ENCODE measurements at regions not wholly inside any gene's neighbourhood (a gene's known extent, or its start where the extent isn't known, plus 50 kb on each side); places are given as distances from the start of the nearest gene placed in this dataset.
A peak's percentile ranks its signal among the peaks of the same experiment; 100 is the strongest.

DNA sequence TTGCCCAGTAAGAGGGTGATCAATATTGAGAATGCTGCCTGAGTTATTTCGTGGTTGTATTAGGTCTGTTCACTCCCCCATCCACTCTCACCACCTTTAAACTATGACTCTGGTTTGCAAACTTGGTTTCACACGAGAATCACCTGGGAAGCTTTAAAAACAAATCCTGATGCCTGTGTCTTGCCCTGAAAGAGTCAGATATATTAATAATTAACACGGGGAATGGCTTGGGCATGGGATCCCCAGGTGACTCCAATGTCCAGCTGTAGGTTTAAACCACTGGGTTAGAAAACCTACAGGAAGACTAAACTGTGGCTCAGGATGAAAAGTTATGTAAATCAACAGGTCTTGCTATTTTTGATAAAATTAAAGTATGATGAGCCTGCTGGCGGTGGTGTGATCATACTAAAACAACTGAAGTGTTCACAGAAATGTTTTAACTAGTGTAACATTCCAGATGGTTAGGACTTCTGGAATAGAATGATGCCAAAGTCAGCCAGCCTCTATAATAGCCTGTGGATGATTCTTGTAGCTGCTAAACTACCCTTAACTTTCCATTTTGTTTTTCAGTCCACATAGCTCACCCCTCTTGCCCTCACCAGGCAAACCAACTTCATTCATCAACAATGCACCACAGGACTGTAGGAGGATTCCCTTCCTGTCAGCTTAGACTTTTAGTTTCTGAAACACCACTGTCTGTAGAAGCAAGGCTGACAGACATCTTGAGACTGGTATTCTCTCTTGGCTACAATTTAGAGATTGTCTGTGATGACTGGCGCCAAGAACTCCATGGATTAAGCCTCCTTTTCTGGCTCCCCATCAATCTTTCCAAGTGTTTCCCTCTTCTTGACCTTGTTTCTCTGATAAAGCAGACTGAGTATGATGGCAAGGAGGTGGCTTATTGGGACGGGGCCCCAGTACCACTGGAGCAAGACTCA lies 119.1 kb upstream of the ADAMTS9 start:
- Mint-ChIP-seq H3K9me3 (no peaks in the 10 kb centered on the region), H3K36me3 (ENCODE audit: low read depth) (no peaks in the 10 kb centered on the region), H3K27ac (peak overlapping the region; percentile 74 to 87 (median 74)), H3K4me3 (no peak overlapping the region), H3K4me1 (peaks cover 26% of the 10 kb centered on the region), H3K27me3 (ENCODE audit: low read depth) (no peaks in the 10 kb centered on the region)
- TF ChIP-seq, protein P1, sequence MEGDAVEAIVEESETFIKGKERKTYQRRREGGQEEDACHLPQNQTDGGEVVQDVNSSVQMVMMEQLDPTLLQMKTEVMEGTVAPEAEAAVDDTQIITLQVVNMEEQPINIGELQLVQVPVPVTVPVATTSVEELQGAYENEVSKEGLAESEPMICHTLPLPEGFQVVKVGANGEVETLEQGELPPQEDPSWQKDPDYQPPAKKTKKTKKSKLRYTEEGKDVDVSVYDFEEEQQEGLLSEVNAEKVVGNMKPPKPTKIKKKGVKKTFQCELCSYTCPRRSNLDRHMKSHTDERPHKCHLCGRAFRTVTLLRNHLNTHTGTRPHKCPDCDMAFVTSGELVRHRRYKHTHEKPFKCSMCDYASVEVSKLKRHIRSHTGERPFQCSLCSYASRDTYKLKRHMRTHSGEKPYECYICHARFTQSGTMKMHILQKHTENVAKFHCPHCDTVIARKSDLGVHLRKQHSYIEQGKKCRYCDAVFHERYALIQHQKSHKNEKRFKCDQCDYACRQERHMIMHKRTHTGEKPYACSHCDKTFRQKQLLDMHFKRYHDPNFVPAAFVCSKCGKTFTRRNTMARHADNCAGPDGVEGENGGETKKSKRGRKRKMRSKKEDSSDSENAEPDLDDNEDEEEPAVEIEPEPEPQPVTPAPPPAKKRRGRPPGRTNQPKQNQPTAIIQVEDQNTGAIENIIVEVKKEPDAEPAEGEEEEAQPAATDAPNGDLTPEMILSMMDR (IDR thresholded peaks at IDR 0.05; ENCODE audit: unreplicated experiment in 3 of 3), result no peak

DNA sequence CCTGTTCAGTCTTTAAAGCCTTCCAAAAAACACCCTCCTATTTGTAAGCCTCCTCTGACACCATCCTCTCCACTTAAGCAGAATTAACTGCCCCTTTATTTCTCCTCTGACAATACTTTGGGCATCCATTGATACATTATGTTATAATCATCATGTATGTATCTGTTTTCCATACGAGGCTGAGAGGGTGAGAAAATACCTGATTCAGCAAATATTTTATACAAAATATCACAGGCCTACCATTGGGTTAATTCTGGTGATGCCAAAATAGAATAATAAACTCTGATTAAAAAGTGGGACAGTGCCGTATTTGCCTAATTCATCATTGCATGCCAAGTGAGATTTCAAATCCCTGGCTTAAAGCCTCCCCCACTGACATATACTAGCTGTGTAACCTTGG lies 118.2 kb upstream of the ADAMTS9 start:
- TF ChIP-seq, protein P1 (IDR thresholded peaks at IDR 0.05; ENCODE audit: unreplicated experiment in 3 of 3), result no peak
- H3K27ac Mint-ChIP-seq, result peak overlapping the region in 2 of 3 experiments; percentile 13 to 87
- no peaks in the 10 kb centered on the region for H3K36me3 Mint-ChIP-seq (ENCODE audit: low read depth)
- no peaks in the 10 kb centered on the region for H3K9me3 Mint-ChIP-seq
- peaks cover 26% of the 10 kb centered on the region for H3K4me1 Mint-ChIP-seq
- no peaks in the 10 kb centered on the region for H3K27me3 Mint-ChIP-seq (ENCODE audit: low read depth)
- H3K4me3 Mint-ChIP-seq, result no peak overlapping the region

DNA sequence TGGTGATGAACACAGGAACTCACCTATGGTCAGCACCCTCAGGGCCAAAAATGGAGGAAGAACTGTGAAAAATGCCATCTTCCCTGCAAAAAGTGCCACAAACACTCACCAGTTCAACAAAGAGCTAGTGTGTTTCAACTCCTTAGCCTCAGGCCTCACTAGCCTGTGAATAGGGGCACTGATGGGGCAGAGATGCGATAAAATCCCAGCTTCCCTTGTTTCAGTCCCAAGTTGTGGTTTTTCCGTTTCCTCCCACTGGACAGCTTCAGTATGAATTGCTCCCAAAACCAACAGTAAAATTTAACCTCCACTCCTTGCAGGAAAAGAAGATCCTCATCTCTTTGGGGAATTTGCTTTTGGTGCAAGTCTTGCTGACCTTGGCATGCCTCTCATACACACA lies 117.4 kb upstream of the ADAMTS9 start:
- Mint-ChIP-seq H3K9me3 (no peaks in the 10 kb centered on the region), H3K27ac (peak overlapping the region in 2 of 3 experiments; percentile 31 to 87), H3K4me1 (peaks cover 26% of the 10 kb centered on the region), H3K4me3 (no peak overlapping the region), H3K36me3 (ENCODE audit: low read depth) (no peaks in the 10 kb centered on the region), H3K27me3 (ENCODE audit: low read depth) (no peaks in the 10 kb centered on the region)
- TF ChIP-seq, protein P1 (IDR thresholded peaks at IDR 0.05; ENCODE audit: unreplicated experiment in 3 of 3), result no peak

DNA sequence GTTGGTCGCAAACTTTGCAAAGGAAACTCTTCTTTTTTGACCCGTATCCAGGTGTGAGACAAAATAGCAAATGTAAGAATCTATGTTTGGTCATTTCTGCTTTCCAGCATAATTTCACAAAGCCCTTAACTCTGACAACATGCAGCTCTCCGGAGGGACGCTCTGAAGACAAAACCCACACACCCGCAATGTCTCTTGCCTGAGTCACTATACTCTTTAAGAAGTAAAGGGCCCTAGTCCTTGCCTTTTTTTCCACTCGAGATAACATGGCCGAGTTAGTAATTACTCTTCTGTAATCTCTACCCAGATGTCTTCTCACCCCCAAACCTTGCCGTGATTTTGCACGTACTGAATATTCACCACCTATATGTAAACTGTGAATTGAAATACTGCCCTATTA lies 115.7 kb upstream of the ADAMTS9 start:
- H3K27ac Mint-ChIP-seq, result no peak overlapping the region
- no peak overlapping the region for H3K4me3 Mint-ChIP-seq
- no peaks in the 10 kb centered on the region for H3K36me3 Mint-ChIP-seq (ENCODE audit: low read depth)
- no peaks in the 10 kb centered on the region for H3K9me3 Mint-ChIP-seq
- no peaks in the 10 kb centered on the region for H3K27me3 Mint-ChIP-seq (ENCODE audit: low read depth)
- TF ChIP-seq, protein P1 (IDR thresholded peaks at IDR 0.05; ENCODE audit: unreplicated experiment in 3 of 3), result no peak
- peaks cover 16% of the 10 kb centered on the region for H3K4me1 Mint-ChIP-seq

DNA sequence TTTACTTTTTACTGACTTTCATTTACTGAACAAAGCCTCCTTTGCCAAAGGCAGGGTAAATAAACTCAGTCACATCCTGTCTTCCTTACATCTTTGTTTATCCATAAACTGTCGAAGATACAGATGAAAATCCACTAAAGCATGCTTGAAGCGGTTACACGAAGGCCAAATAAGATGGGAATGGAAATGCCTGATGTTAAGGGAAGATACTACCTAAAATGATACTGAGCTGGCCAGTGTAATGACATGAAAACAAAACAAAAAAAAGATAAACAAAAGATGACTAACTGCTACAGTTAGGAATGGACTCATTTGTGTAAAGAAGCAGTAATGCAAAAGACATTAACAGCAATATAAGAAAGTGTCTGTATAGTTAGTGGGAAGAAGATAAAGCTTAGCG lies 114.7 kb upstream of the ADAMTS9 start:
- H3K27me3 Mint-ChIP-seq (ENCODE audit: low read depth), result no peaks in the 10 kb centered on the region
- no peak overlapping the region for H3K27ac Mint-ChIP-seq
- H3K36me3 Mint-ChIP-seq (ENCODE audit: low read depth), result no peaks in the 10 kb centered on the region
- H3K9me3 Mint-ChIP-seq, result no peaks in the 10 kb centered on the region
- TF ChIP-seq, protein P1 (IDR thresholded peaks at IDR 0.05; ENCODE audit: unreplicated experiment in 3 of 3), result no peak
- no peak overlapping the region for H3K4me3 Mint-ChIP-seq
- peaks cover 9% of the 10 kb centered on the region for H3K4me1 Mint-ChIP-seq

DNA sequence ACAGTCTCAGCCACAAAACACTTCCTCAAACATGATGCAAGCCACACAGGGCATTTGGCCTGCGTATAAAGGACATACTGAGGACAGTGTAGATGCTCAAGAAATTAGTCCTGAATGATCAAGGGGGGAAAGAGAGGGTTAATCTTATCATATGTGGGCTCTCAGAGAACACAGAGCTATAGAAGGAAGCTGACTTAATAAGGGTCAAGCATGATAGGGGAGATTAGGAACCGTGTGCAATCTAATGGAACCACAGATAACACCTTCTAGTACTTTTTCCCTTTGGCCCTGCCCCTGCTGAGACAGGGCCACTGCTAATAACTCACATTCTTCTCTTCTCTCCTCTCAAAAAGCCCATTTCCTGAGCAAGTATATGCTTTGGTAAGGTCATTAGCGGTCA lies 114.1 kb upstream of the ADAMTS9 start:
- TF ChIP-seq, protein P1 (IDR thresholded peaks at IDR 0.05; ENCODE audit: unreplicated experiment in 3 of 3), result no peak

More for the DNA sequence above, 114.1 kb upstream of the ADAMTS9 start:
- Mint-ChIP-seq H3K27me3 (ENCODE audit: low read depth) (no peaks in the 10 kb centered on the region), H3K27ac (no peak overlapping the region), H3K9me3 (no peaks in the 10 kb centered on the region), H3K4me1 (peaks cover 5% of the 10 kb centered on the region), H3K4me3 (no peak overlapping the region), H3K36me3 (ENCODE audit: low read depth) (no peaks in the 10 kb centered on the region)

Data from nephron (organoid).